K562 (cell line): ENCODE measurements at regions not wholly inside any gene's neighbourhood (a gene's known extent, or its start where the extent isn't known, plus 50 kb on each side); places are given as distances from the start of the nearest gene placed in this dataset.

Experiments
- ATAC-seq: fragments of 200-7000 bp; cut with Tn5 transposase; 3 replicates; pipeline ENCODE4 v1.9.1; 2020; ENCODE audit warnings: moderate library complexity
- BruUV-seq: library from RNA; stranded (reverse); fragments of 400-500 nt; replicated peaks from 2 replicates; lab custom pipeline; 2021; lab: Mats Ljungman, UMichigan
- CTCF ChIA-PET: fragments of 300-600 bp; formaldehyde crosslinking; extraction: SDS; loops from one replicate; lab custom pipeline; 2021; ENCODE audit warnings: low intra/inter-chr PET ratio; lab: Yijun Ruan, JAX
- POLR2A ChIA-PET: fragments of 300-600, 350-650 bp; sonication (Branson Sonifier 250); formaldehyde crosslinking; extraction: SDS; loops from one replicate; lab custom pipeline; 2021; ENCODE audit warnings: antibody characterized with exemption, inconsistent platforms; lab: Yijun Ruan, JAX
- DNase-seq, 4 experiments: peaks; one replicate each; pipeline versions ENCODE4 v3.0.0 to v3.0.0-alpha.2; 2011 to 2018; ENCODE audit warnings: low spot score in 3 of 4, mixed read lengths in 3 of 4; ENCODE audit errors: extremely low read depth in 1 of 4
- FAIRE-seq: peaks from 2 replicates; lab custom pipeline; 2011; peaks lifted over from hg19 to GRCh38; lab: Jason Lieb, UNC
- H2AFZ ChIP-seq: 2 replicates; pipeline ENCODE4 v1.6.0; 2011; ENCODE audit warnings: low read depth, low read length, control low read depth, inconsistent platforms
- H3K27ac ChIP-seq: fragments of 200-600 bp; 3 replicates; pipeline ENCODE4 v1.8.0; 2011; ENCODE audit warnings: low read depth, mild to moderate bottlenecking, control low read depth, inconsistent platforms, low read length, moderate library complexity, mixed read lengths; ENCODE audit errors: extremely low read depth
- H3K27me3 ChIP-seq, 2 experiments: fragments of 300-600 bp in 1 of 2; 2 replicates in 1 of 2; 3 replicates in 1 of 2; pipeline versions ENCODE4 v1.6.0 to v1.8.0; 2011; ENCODE audit warnings: inconsistent platforms in 2 of 2, low read length in 2 of 2, mild to moderate bottlenecking in 1 of 2, mixed read lengths in 1 of 2, moderate library complexity in 1 of 2; ENCODE audit not compliant: control insufficient read depth in 2 of 2, insufficient read depth in 2 of 2
- H3K36me3 ChIP-seq: fragments of 300-600 bp; 3 replicates; pipeline ENCODE4 v1.8.0; 2011; ENCODE audit warnings: mild to moderate bottlenecking, low read length, inconsistent platforms; ENCODE audit not compliant: control insufficient read depth, insufficient read depth
- H3K4me1 ChIP-seq, 2 experiments: fragments of 200-600 bp in 1 of 2; replicated peaks in 1 of 2; 2 replicates in 1 of 2; 3 replicates in 1 of 2; pipeline versions ENCODE4 v1.5.1 to v1.8.0; 2011; ENCODE audit warnings: inconsistent platforms in 2 of 2, low read length in 2 of 2, mild to moderate bottlenecking in 1 of 2, mixed read lengths in 1 of 2, moderate library complexity in 1 of 2; ENCODE audit not compliant: control insufficient read depth in 2 of 2, insufficient read depth in 2 of 2
- H3K4me2 ChIP-seq: 2 replicates; pipeline ENCODE4 v1.6.1; 2011; ENCODE audit warnings: low read length, control low read depth, inconsistent platforms, mixed read lengths; ENCODE audit not compliant: insufficient read depth
- H3K4me3 ChIP-seq: fragments of 200-600 bp; sonication (generic), shearing (Covaris generic); 2 replicates; pipeline ENCODE4 v1.5.1; 2016; ENCODE audit warnings: control low read depth, inconsistent platforms
- H3K79me2 ChIP-seq: fragments of 200-600 bp; 3 replicates; pipeline ENCODE4 v1.8.0; 2011; ENCODE audit warnings: low read length, inconsistent platforms; ENCODE audit not compliant: control insufficient read depth, insufficient read depth
- H3K9ac ChIP-seq, 2 experiments: 2 replicates each; pipeline versions ENCODE4 v1.6.0 to v1.6.1; 2011; ENCODE audit warnings: low read depth in 2 of 2, low read length in 2 of 2, control low read depth in 1 of 2, inconsistent platforms in 1 of 2, mild to moderate bottlenecking in 1 of 2, mixed read lengths in 1 of 2; ENCODE audit not compliant: insufficient read depth in 1 of 2
- H3K9me1 ChIP-seq: one replicate; pipeline ENCODE4 v1.6.0; 2011; ENCODE audit warnings: inconsistent platforms, mild to moderate bottlenecking, low read length, moderate library complexity; ENCODE audit not compliant: control insufficient read depth, insufficient read depth
- H3K9me3 ChIP-seq: replicated peaks from 2 replicates; pipeline ENCODE4 v1.5.1; 2011; ENCODE audit warnings: low read depth, low read length, inconsistent platforms; ENCODE audit not compliant: control insufficient read depth, insufficient read depth
- H4K20me1 ChIP-seq: replicated peaks from 2 replicates; pipeline ENCODE4 v1.6.1; 2011; ENCODE audit warnings: low read length, inconsistent platforms, mixed read lengths; ENCODE audit not compliant: control insufficient read depth, insufficient read depth
- ASH1L ChIP-seq: fragments of 450-650 bp; IDR thresholded peaks from 2 replicates; pipeline ENCODE4 v1.6.1; 2018; ENCODE audit warnings: borderline replicate concordance, mild to moderate bottlenecking, low read depth; ENCODE audit not compliant: partially characterized antibody
- CHD4 ChIP-seq: fragments of 200-600 bp; sonication (generic); IDR thresholded peaks from 3 replicates; pipeline ENCODE4 v1.6.1; 2012; ENCODE audit warnings: low read depth, mild to moderate bottlenecking, mixed read lengths, low read length, inconsistent platforms; ENCODE audit not compliant: insufficient read depth, insufficient replicate concordance, poor library complexity, severe bottlenecking
- ETS1 ChIP-seq: conservative IDR thresholded peaks from 2 replicates; pipeline ENCODE4 v1.6.1; 2011; ENCODE audit warnings: low read depth, mild to moderate bottlenecking, low read length; ENCODE audit not compliant: control insufficient read depth
- FOXJ2 ChIP-seq: fragments of 200-800 bp; sonication (Bioruptor generic); IDR thresholded peaks from 2 replicates; pipeline ENCODE4 v1.6.1; 2016; ENCODE audit warnings: missing genetic modification characterization, missing compliant biosample characterization
- NKRF ChIP-seq: fragments of 450-650 bp; IDR thresholded peaks from 2 replicates; pipeline ENCODE4 v1.6.1; 2016; ENCODE audit warnings: borderline replicate concordance
- PCBP1 ChIP-seq: fragments of 200-400 bp; formaldehyde crosslinking; IDR thresholded peaks from 2 replicates; pipeline ENCODE4 v1.6.1; 2018; ENCODE audit warnings: mild to moderate bottlenecking, low read depth, low read length; ENCODE audit not compliant: poor library complexity, severe bottlenecking
- SNAPC5 ChIP-seq: fragments of 250-450 bp; sonication (Bioruptor Pico); IDR thresholded peaks from 2 replicates; pipeline ENCODE4 v1.8.0; 2021; ENCODE audit warnings: moderate library complexity, mild to moderate bottlenecking, inconsistent platforms
- ZNF354B ChIP-seq: fragments of 250-450 bp; sonication (Bioruptor Pico); IDR thresholded peaks from 2 replicates; pipeline ENCODE4 v1.4.0; 2020
- ZNF518B ChIP-seq: fragments of 250-450 bp; sonication (Bioruptor Pico); IDR thresholded peaks from 2 replicates; pipeline ENCODE4 v1.5.0; 2021; ENCODE audit warnings: mild to moderate bottlenecking, moderate library complexity
- ZNF57 ChIP-seq: fragments of 450-650 bp; formaldehyde crosslinking; IDR thresholded peaks from 2 replicates; pipeline ENCODE4 v1.4.0; 2020; ENCODE audit warnings: mild to moderate bottlenecking, moderate library complexity
- in situ Hi-C: fragments of 300-500 bp; cut with MboI; formaldehyde crosslinking; loops from 4 replicates; pipeline ENCODE4 v1.15.0; 2018; ENCODE audit warnings: inconsistent platforms, mixed read lengths
- intact Hi-C: fragments of 100-400 bp; cut with micrococcal nuclease; formaldehyde crosslinking; loops from 2 replicates; pipeline ENCODE4 v1.14.2; 2022

- no peak for TF ChIP-seq PCBP1
- TF ChIP-seq SNAPC5 (CRISPR knock-in tag) = no peak
- no peak for TF ChIP-seq ZNF354B (CRISPR knock-in tag)
- TF ChIP-seq ZNF57 = no peak
- TF ChIP-seq ASH1L = no peak
- no peak for TF ChIP-seq ZNF518B (CRISPR knock-in tag)
- TF ChIP-seq NKRF = no peak
- TF ChIP-seq ETS1 = no peak
- TF ChIP-seq FOXJ2 (tag) = no peak
- TF ChIP-seq CHD4 = no peak
These were observed 289.8 kb upstream of the SNX7 start for GRCh38 chr1:98371764-98372163.

More at GRCh38 chr1:98371764-98372163, 289.8 kb upstream of the SNX7 start:
- intact Hi-C loops (no loop called here), in situ Hi-C loops (no loop called here)
- CTCF ChIA-PET = interaction anchor here (0.5 kb wide), 1 partner anchor 80 kb away, joined by 5 read pairs; no protein-coding TSS in a partner anchor
- no TSS peak for BruUV-seq
- Histone ChIP-seq H3K79me2 (no peaks in the 10 kb centered on the region), H3K9me3 (no peaks in the 10 kb centered on the region), H3K4me1 (no peaks in the 10 kb centered on the region), H3K4me2 (no peak overlapping the region), H2AFZ (no peak overlapping the region), H3K9ac (no peak overlapping the region), H3K36me3 (no peaks in the 10 kb centered on the region), H3K27me3 (no peaks in the 10 kb centered on the region), H4K20me1 (no peaks in the 10 kb centered on the region), H3K27ac (no peak overlapping the region), H3K9me1 (no peaks in the 10 kb centered on the region), H3K4me3 (no peak overlapping the region)
- DNase-seq = no peak
- POLR2A ChIA-PET = no interaction called here
- ATAC-seq = no peak
- no peak for FAIRE-seq
